H1 (cell line): ENCODE measurements at regions not wholly inside any gene's neighbourhood (a gene's known extent, or its start where the extent isn't known, plus 50 kb on each side); places are given as distances from the start of the nearest gene placed in this dataset.

Experiments
- CTCF ChIA-PET: fragments of 300-600 bp; sonication (Branson Sonifier 250); formaldehyde crosslinking; loops from one replicate; lab custom pipeline; 2021; ENCODE audit not compliant: partially characterized antibody; lab: Charles Lee
- POLR2A ChIA-PET: fragments of 300-600 bp; sonication (Branson Sonifier 250); formaldehyde crosslinking; loops from one replicate; lab custom pipeline; 2021; ENCODE audit warnings: inconsistent platforms; ENCODE audit not compliant: partially characterized antibody; lab: Charles Lee
- DNase-seq, 2 experiments: peaks; one replicate each; pipeline versions ENCODE4 v3.0.0 to v3.0.0-alpha.2; 2010 to 2022; ENCODE audit warnings: low spot score in 2 of 2, low read depth in 1 of 2, mixed read lengths in 1 of 2
- FAIRE-seq: peaks from 2 replicates; lab custom pipeline; 2011; peaks lifted over from hg19 to GRCh38; lab: Jason Lieb, UNC
- H2AFZ ChIP-seq: 2 replicates; pipeline ENCODE4 v1.8.1; 2012; ENCODE audit warnings: low read length, inconsistent platforms
- H2AK5ac ChIP-seq: 2 replicates; pipeline ENCODE4 v1.6.1; 2013; ENCODE audit warnings: low read depth, low read length
- H2BK120ac ChIP-seq: replicated peaks from 2 replicates; pipeline ENCODE3; 2013; ENCODE audit warnings: low read depth, low read length, inconsistent platforms
- H2BK12ac ChIP-seq: 2 replicates; pipeline ENCODE4 v1.6.1; 2013; ENCODE audit warnings: low read depth, low read length
- H2BK15ac ChIP-seq: 2 replicates; pipeline ENCODE4 v1.6.1; 2013; ENCODE audit warnings: low read length
- H2BK20ac ChIP-seq: 2 replicates; pipeline ENCODE4 v1.6.1; 2013; ENCODE audit warnings: low read length
- H2BK5ac ChIP-seq: 2 replicates; pipeline ENCODE4 v1.6.1; 2013; ENCODE audit warnings: low read depth, low read length
- H3K14ac ChIP-seq: 2 replicates; pipeline ENCODE4 v1.6.1; 2013; ENCODE audit warnings: inconsistent platforms; ENCODE audit not compliant: insufficient read length
- H3K18ac ChIP-seq: 2 replicates; pipeline ENCODE4 v1.6.1; 2013; ENCODE audit warnings: low read length; ENCODE audit errors: extremely low read depth
- H3K23ac ChIP-seq: 2 replicates; pipeline ENCODE4 v1.6.1; 2013; ENCODE audit warnings: inconsistent platforms; ENCODE audit not compliant: insufficient read length
- H3K23me2 ChIP-seq: 2 replicates; pipeline ENCODE4 v1.6.1; 2013; ENCODE audit warnings: low read depth, low read length
- H3K27ac ChIP-seq: 2 replicates; pipeline ENCODE4 v1.6.1; 2011; ENCODE audit warnings: low read depth, low read length, inconsistent platforms
- H3K27me3 ChIP-seq, 4 experiments: replicated peaks in 1 of 4; 1 replicate in 1 of 4; 2 replicates in 3 of 4; pipeline versions ENCODE4 v1.6.1 to v1.8.1; 2011 to 2013; ENCODE audit warnings: low read length in 3 of 4, mild to moderate bottlenecking in 3 of 4, inconsistent platforms in 2 of 4, mixed read lengths in 2 of 4, moderate library complexity in 1 of 4; ENCODE audit not compliant: control insufficient read depth in 3 of 4, insufficient read depth in 3 of 4; ENCODE audit errors: extremely low read depth in 1 of 4
- H3K36me3 ChIP-seq, 4 experiments: 2 replicates each; pipeline versions ENCODE4 v1.6.1 to v1.8.1; 2011 to 2013; ENCODE audit warnings: mild to moderate bottlenecking in 4 of 4, low read length in 3 of 4, moderate library complexity in 2 of 4, control low read depth in 1 of 4, inconsistent platforms in 1 of 4; ENCODE audit not compliant: insufficient read depth in 4 of 4, control insufficient read depth in 2 of 4
- H3K4ac ChIP-seq: replicated peaks from 2 replicates; pipeline ENCODE3; 2013; ENCODE audit warnings: low read length, low read depth, mixed read lengths, inconsistent platforms; ENCODE audit not compliant: insufficient read length
- H3K4me1 ChIP-seq, 4 experiments: replicated peaks in 1 of 4; 1 replicate in 1 of 4; 2 replicates in 3 of 4; pipeline versions ENCODE4 v1.6.1 to v1.8.1; 2011 to 2013; ENCODE audit warnings: low read length in 3 of 4, inconsistent platforms in 2 of 4, mixed read lengths in 1 of 4; ENCODE audit not compliant: insufficient read depth in 4 of 4, control insufficient read depth in 3 of 4
- H3K4me2 ChIP-seq, 2 experiments: 2 replicates each; pipeline versions ENCODE4 v1.6.1 to v1.8.1; 2011 to 2013; ENCODE audit warnings: low read depth in 2 of 2, low read length in 2 of 2, control low read depth in 1 of 2, inconsistent platforms in 1 of 2, mild to moderate bottlenecking in 1 of 2; ENCODE audit not compliant: insufficient read depth in 1 of 2
- H3K4me3 ChIP-seq, 4 experiments: fragments of 200-600, 300-600 bp in 1 of 4; sonication (generic), shearing (Covaris generic), sonication (Bioruptor Twin) in 1 of 4; 2 replicates each; pipeline versions ENCODE4 v1.5.1 to v1.8.1; 2011 to 2016; ENCODE audit warnings: low read length in 4 of 4, low read depth in 3 of 4, control low read depth in 2 of 4, inconsistent platforms in 2 of 4, mild to moderate bottlenecking in 2 of 4, mixed read lengths in 1 of 4, moderate library complexity in 1 of 4; ENCODE audit not compliant: insufficient read depth in 2 of 4; ENCODE audit errors: extremely low read depth in 1 of 4
- H3K56ac ChIP-seq: replicated peaks from 2 replicates; pipeline ENCODE3; 2013; ENCODE audit warnings: low read depth, mild to moderate bottlenecking, mixed read lengths, low read length, inconsistent platforms; ENCODE audit not compliant: insufficient read length
- H3K79me1 ChIP-seq: 2 replicates; pipeline ENCODE4 v1.6.1; 2013; ENCODE audit warnings: low read depth, low read length, control low read depth
- H3K79me2 ChIP-seq, 2 experiments: 2 replicates each; pipeline versions ENCODE4 v1.6.1 to v1.8.1; 2012 to 2013; ENCODE audit warnings: low read length in 2 of 2, mild to moderate bottlenecking in 2 of 2, inconsistent platforms in 1 of 2; ENCODE audit not compliant: insufficient read depth in 2 of 2, control insufficient read depth in 1 of 2
- H3K9ac ChIP-seq, 4 experiments: replicated peaks in 1 of 4; 1 replicate in 1 of 4; 2 replicates in 3 of 4; pipeline versions ENCODE4 v1.6.1 to v1.8.1; 2011 to 2013; ENCODE audit warnings: low read depth in 3 of 4, low read length in 3 of 4, control low read depth in 2 of 4, mild to moderate bottlenecking in 2 of 4, moderate library complexity in 2 of 4, inconsistent platforms in 1 of 4; ENCODE audit errors: extremely low read depth in 1 of 4
- H3K9me3 ChIP-seq, 2 experiments: 2 replicates each; pipeline versions ENCODE4 v1.6.1 to v1.8.1; 2012 to 2013; ENCODE audit warnings: mild to moderate bottlenecking in 2 of 2, moderate library complexity in 2 of 2, control low read depth in 1 of 2, inconsistent platforms in 1 of 2, low read depth in 1 of 2, low read length in 1 of 2, mixed read lengths in 1 of 2; ENCODE audit not compliant: insufficient read depth in 2 of 2
- H4K20me1 ChIP-seq, 2 experiments: replicated peaks in 1 of 2; 2 replicates each; pipeline versions ENCODE3 to v1.8.1; 2011 to 2013; ENCODE audit warnings: inconsistent platforms in 2 of 2, low read length in 2 of 2, mild to moderate bottlenecking in 1 of 2; ENCODE audit not compliant: insufficient read depth in 2 of 2, control insufficient read depth in 1 of 2
- H4K5ac ChIP-seq: 2 replicates; pipeline ENCODE4 v1.6.1; 2013; ENCODE audit warnings: low read length, low read depth, mixed read lengths, inconsistent platforms; ENCODE audit not compliant: insufficient read length
- H4K8ac ChIP-seq: 2 replicates; pipeline ENCODE4 v1.8.0; 2013; ENCODE audit warnings: mild to moderate bottlenecking, moderate library complexity, low read length, inconsistent platforms; ENCODE audit not compliant: insufficient read depth; ENCODE audit errors: extremely low read depth
- H4K91ac ChIP-seq: replicated peaks from 2 replicates; pipeline ENCODE3; 2013; ENCODE audit warnings: low read length, mixed read lengths, inconsistent platforms; ENCODE audit not compliant: insufficient read length
- ATF2 ChIP-seq: IDR thresholded peaks from 2 replicates; pipeline ENCODE4 v1.6.1; 2012; ENCODE audit warnings: low read length, inconsistent platforms
- BACH1 ChIP-seq: IDR thresholded peaks from 2 replicates; pipeline ENCODE4 v1.6.1; 2012; ENCODE audit warnings: low read length, improper control_type of control experiment
- BRCA1 ChIP-seq: IDR thresholded peaks from 2 replicates; pipeline ENCODE4 v1.6.1; 2012; ENCODE audit warnings: low read depth, low read length, improper control_type of control experiment
- FOSL1 ChIP-seq: IDR thresholded peaks from 2 replicates; pipeline ENCODE4 v1.6.1; 2011; ENCODE audit warnings: mild to moderate bottlenecking, low read depth, low read length, moderate library complexity; ENCODE audit not compliant: insufficient read depth
- HDAC2 ChIP-seq, 2 experiments: fragments of 300-600 bp in 1 of 2; sonication (generic) in 1 of 2; IDR thresholded peaks; 2 replicates each; pipeline ENCODE4 v1.6.1; 2011 to 2012; ENCODE audit warnings: low read depth in 2 of 2, low read length in 2 of 2, mild to moderate bottlenecking in 2 of 2, moderate library complexity in 2 of 2, borderline replicate concordance in 1 of 2, inconsistent platforms in 1 of 2
- NANOG ChIP-seq: IDR thresholded peaks from 2 replicates; pipeline ENCODE4 v1.6.1; 2011; ENCODE audit warnings: low read length, low read depth, mild to moderate bottlenecking, inconsistent platforms; ENCODE audit not compliant: insufficient read depth, poor library complexity, severe bottlenecking
- NRF1 ChIP-seq: IDR thresholded peaks from 2 replicates; pipeline ENCODE4 v1.6.1; 2011; ENCODE audit warnings: mild to moderate bottlenecking, low read depth, low read length, improper control_type of control experiment
- PHF8 ChIP-seq: fragments of 200-600 bp; sonication (generic); conservative IDR thresholded peaks from 2 replicates; pipeline ENCODE4 v1.7.1; 2012; ENCODE audit warnings: low read depth, mild to moderate bottlenecking, inconsistent platforms, low read length, moderate library complexity
- RFX5 ChIP-seq: IDR thresholded peaks from 2 replicates; pipeline ENCODE4 v1.6.1; 2011; ENCODE audit warnings: low read depth, low read length, improper control_type of control experiment, borderline replicate concordance
- SIRT6 ChIP-seq: IDR thresholded peaks from one replicate; pipeline ENCODE4 v1.7.1; 2012; ENCODE audit warnings: low read length, inconsistent platforms
- SP1 ChIP-seq: IDR thresholded peaks from 2 replicates; pipeline ENCODE4 v1.6.1; 2011; ENCODE audit warnings: low read depth, low read length
- SP2 ChIP-seq: IDR thresholded peaks from 2 replicates; pipeline ENCODE4 v1.6.1; 2012; ENCODE audit warnings: mild to moderate bottlenecking, low read length, inconsistent platforms
- ZNF274 ChIP-seq: IDR thresholded peaks from 2 replicates; pipeline ENCODE4 v1.7.0; 2012; ENCODE audit warnings: low read length, borderline replicate concordance; ENCODE audit errors: extremely low read depth
- WGBS, 2 experiments: shearing (Covaris generic) in 1 of 2; methylation state at CpG; one replicate each; pipeline versions ENCODE4 v1.1.6 to v1.1.7; 2013 to 2015; ENCODE audit warnings: low lambda C conversion rate in 2 of 2, mixed read lengths in 2 of 2, inconsistent platforms in 1 of 2, low coverage in 1 of 2, missing lambda C conversion rate in 1 of 2; ENCODE audit not compliant: insufficient replicate concordance in 2 of 2, insufficient coverage in 1 of 2, insufficient read length in 1 of 2; ENCODE audit errors: extremely low coverage in 1 of 2, missing lambda C conversion rate in 1 of 2; 5-methylcytosine and 5-hydroxymethylcytosine counted together

GRCh38 chr15:62902821-62903220 is 139.7 kb upstream of the TPM1 start:
- H3K23ac ChIP-seq: no peak overlapping the region
- no peak overlapping the region for H4K91ac ChIP-seq
- CTCF ChIA-PET: interaction anchor here (1.1 to 1.7 kb wide), 3 partner anchors 10 to 192 kb away, joined by 4 to 12 read pairs (median 4); no protein-coding TSS in a partner anchor
- no peak overlapping the region for H2BK15ac ChIP-seq
- no peaks in the 10 kb centered on the region for H4K20me1 ChIP-seq
- H2BK5ac ChIP-seq: 0 out of 2 replicates have a peak overlapping the region, but pooled peaks have one; percentile 18
- no peak overlapping the region for H2BK120ac ChIP-seq
- H2BK12ac ChIP-seq: peak overlapping the region; percentile 30; the same call in 1 of the 2 replicates
- H3K36me3 ChIP-seq: no peaks in the 10 kb centered on the region
- H4K5ac ChIP-seq: no peak overlapping the region
- FAIRE-seq (no peak), DNase-seq (no peak)
- no peak overlapping the region; the same call in 1 of the 2 replicates for H2BK20ac ChIP-seq
- H3K4me2 ChIP-seq: no peak overlapping the region
- no peaks in the 10 kb centered on the region for H3K79me1 ChIP-seq
- H3K27me3 ChIP-seq: no peaks in the 10 kb centered on the region
- H3K14ac ChIP-seq: no peak overlapping the region
- no peak overlapping the region for H4K8ac ChIP-seq
- no peak overlapping the region for H3K56ac ChIP-seq
- H2AK5ac ChIP-seq: no peak overlapping the region
- no peak overlapping the region for H3K4ac ChIP-seq
- H3K9me3 ChIP-seq: no peaks in the 10 kb centered on the region
- no peak overlapping the region for H3K9ac ChIP-seq
- 0 out of 2 replicates have a peak overlapping the region, but pooled peaks have one; percentile 28 for H3K18ac ChIP-seq
- no peaks in the 10 kb centered on the region for H3K79me2 ChIP-seq
- H3K23me2 ChIP-seq: no peaks in the 10 kb centered on the region
- no peak overlapping the region for H3K27ac ChIP-seq
- H2AFZ ChIP-seq: no peak overlapping the region
- WGBS, 2 experiments: 58% methylated on average over 4 of the region's 4 CpGs; no CpG with 5 or more reads in 1 of the 2 experiments
- H3K4me1 ChIP-seq: peaks cover 1 to 13% (median 5%) of the 10 kb centered on the region in 4 experiments
- POLR2A ChIA-PET: interaction anchor here (0.9 to 1.2 kb wide), 2 partner anchors 10 to 28 kb away, joined by 3 to 4 read pairs; no protein-coding TSS in a partner anchor
- no peak overlapping the region for H3K4me3 ChIP-seq
- TF ChIP-seq NANOG (no peak), BACH1 (no peak), HDAC2 (IDR thresholded peaks at IDR 0.05; ENCODE audit: borderline replicate concordance in 1 of 2, low read depth in 2 of 2, low read length in 2 of 2) (no peak), ATF2 (no peak), NRF1 (no peak), SIRT6 (no peak), BRCA1 (no peak), SP1 (no peak), RFX5 (no peak), ZNF274 (no peak), PHF8 (no peak), FOSL1 (no peak), SP2 (no peak)
